GM12891 (cell line): ENCODE measurements at regions not wholly inside any gene's neighbourhood (a gene's known extent, or its start where the extent isn't known, plus 50 kb on each side); places are given as distances from the start of the nearest gene placed in this dataset.

Experiments used
- POLR2A ChIP-seq: IDR thresholded peaks from 2 replicates; pipeline ENCODE4 v1.6.1; 2011; ENCODE audit warnings: low read depth, low read length, control low read depth
- POLR2AphosphoS5 ChIP-seq: IDR thresholded peaks from 2 replicates; pipeline ENCODE4 v1.6.1; 2011; ENCODE audit warnings: low read depth, low read length, control low read depth
- TAF1 ChIP-seq: IDR thresholded peaks from 2 replicates; pipeline ENCODE4 v1.6.1; 2011; ENCODE audit warnings: low read depth, low read length, control low read depth

DNA sequence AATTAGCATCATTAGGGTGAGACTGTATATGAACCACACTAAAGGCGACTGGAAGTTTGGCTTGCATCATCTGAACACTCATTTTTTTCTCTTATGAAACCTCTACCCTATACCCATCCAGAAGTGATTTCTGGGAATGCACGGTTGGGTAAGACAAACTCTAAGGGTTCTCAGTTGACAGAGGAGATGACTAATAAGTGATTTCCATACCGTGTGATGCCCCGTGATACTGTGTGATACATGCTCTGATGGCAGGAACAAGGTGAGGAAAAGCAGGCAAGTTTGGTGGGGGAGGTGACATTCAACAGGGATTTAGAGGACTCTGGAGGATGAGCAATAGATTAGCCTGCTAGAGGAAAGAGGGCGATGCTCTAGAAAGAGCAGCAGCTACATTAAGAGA is 156.4 kb upstream of the CCL2 start:
- TF ChIP-seq POLR2A (no peak), POLR2AphosphoS5 (no peak), TAF1 (no peak)
